Gastroesophageal sphincter (tissue), 3 donors: ENCODE measurements at regions not wholly inside any gene's neighbourhood (a gene's known extent, or its start where the extent isn't known, plus 50 kb on each side); places are given as distances from the start of the nearest gene placed in this dataset.

ENCODE experiments used
- CTCF ChIP-seq, 4 experiments: fragments of 200-600 bp in 2 of 4; fragments of 450-650 bp in 2 of 4; sonication (generic) in 1 of 4; IDR thresholded peaks; one replicate each; pipeline ENCODE4 v1.5.1; 2017 to 2019; ENCODE audit warnings: antibody characterized with exemption in 4 of 4, mild to moderate bottlenecking in 2 of 4, moderate library complexity in 2 of 4
- POLR2AphosphoS5 ChIP-seq: sonication (generic); formaldehyde crosslinking; IDR thresholded peaks from one replicate; pipeline ENCODE4 v1.6.1; 2017; ENCODE audit warnings: antibody characterized with exemption

- TF ChIP-seq CTCF (IDR thresholded peaks at IDR 0.05) (no peak), POLR2AphosphoS5 (no peak)
Measured at GRCh38 chr2:18271370-18272147, 288.9 kb downstream of the RDH14 start.
